Embryonic facial prominence (tissue), 1 donor: ENCODE measurements at regions not wholly inside any gene's neighbourhood (a gene's known extent, or its start where the extent isn't known, plus 50 kb on each side); places are given as distances from the start of the nearest gene placed in this dataset.
"Not testable (repeated sequence)": the region's sequence is repeated elsewhere in the genome, so short reads cannot be mapped to it uniquely, and the experiment has no call there.

ENCODE experiments used
- DNase-seq: peaks from one replicate; pipeline ENCODE4 v3.0.0-alpha.2; 2016; ENCODE audit errors: extremely low spot score

DNA sequence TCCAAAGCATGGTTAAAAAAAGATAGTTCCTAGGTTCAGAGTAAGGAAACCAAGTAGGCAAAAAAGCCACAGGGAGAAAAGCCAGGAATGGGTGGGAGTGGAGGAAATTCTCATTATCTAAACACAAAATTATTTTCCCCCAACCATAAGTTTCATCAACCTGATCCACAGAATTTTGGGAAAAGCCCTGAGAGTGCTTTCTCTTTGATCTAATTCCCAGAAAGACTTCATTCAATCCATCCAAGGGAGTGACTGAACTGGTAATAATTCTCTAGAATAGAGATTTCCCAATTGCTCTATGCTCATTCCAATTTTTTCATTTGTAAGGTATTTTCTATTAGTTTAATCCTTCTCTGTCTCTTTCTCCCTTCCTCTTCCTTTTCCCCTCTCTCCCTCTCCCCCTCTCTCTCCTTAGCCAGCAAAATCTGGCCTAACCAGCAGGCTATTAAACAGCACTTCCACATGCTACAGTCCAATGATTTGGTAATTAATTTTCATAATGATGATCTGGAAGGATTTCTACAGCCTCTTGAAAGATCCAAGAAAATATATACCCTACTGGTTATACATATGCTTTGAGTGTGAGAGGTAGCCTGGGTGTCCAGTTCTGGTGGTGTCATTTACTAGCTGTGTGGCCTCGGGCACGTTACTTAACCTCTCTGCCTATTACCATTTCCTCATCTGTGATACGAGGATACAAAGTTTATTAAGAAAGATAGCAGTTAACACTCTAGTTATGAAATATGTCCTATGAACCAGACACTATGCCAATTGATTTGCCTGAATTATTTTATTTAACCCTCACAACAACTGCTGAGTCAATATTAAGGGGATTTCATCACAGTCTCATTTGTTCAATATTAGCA, 251.5 kb upstream of the RASGEF1B start:
- no peak for DNase-seq

DNA sequence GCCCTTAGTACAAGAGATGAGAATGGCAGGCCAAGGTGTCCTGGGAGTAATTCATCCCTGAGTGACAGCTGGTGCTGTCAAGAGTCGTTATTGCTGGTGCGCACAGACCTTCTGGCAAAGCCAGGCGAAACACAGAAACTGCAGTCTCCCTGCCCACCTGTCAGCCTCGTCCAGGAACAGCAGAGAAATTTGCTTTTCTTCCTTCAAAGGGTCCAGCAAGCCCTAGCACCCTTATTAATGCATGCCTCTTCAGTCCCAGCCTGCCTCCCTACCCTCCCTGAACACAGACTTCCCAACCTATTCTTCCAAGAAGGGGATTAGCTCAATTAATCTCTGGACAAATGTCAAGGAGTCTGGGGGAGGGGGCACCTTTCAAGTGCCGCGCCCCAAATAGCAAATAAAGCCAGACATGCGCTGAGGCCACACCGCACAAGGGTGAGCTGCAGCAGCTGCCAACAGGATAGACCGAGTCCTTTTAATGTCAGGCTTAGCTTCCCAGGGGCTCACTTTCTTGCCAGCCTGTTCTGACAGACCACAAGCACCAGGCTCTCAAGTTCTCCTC, 250.7 kb upstream of the RASGEF1B start:
- DNase-seq: no peak

- DNase-seq: no peak
Measured at GRCh38 chr4:81715757-81716156, 244.1 kb upstream of the RASGEF1B start.

GRCh38 chr4:81715357-81715756, 243.7 kb upstream of the RASGEF1B start:
- not testable (repeated sequence) for DNase-seq

DNA sequence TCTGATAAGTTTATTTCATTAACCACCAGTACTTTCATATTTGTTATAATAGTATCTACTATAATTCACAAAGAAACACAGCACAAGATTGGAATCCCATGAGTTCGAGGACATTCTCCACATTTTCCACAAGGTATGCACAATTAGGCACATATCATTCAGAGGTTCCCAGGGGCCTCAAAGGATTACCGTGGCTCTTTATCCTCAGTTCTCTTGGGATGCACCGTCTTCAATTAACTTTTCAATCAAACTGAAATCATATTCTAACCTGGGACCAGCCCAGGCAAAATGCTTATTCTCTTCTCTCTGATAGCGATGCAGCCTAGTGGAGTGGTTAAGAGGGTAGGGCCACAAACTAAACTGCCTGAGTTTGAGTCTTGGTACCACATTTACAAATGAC, 242.6 kb upstream of the RASGEF1B start:
- DNase-seq: no peak

GRCh38 chr4:81712714-81713113, 241.0 kb upstream of the RASGEF1B start:
- DNase-seq: no peak

DNA sequence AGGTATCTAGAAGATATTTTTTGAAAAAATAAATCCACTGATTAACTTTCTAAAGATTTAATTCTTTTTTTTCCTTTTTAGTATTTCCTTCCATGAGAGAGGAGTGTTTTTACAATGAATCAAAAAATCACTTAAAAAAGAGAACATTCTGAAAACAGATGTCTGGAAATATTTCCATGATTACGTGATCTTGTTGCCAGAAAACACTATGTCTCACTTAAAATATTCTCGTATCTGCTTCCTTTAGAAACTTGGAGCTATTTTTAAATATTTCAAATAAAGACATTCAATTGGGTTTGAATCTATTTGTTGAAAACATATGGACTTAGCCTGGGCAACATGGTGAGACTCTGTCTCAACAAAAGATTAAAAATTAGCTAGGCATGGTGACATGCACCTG, 232.8 kb upstream of the RASGEF1B start:
- DNase-seq: no peak

GRCh38 chr4:81700189-81700588, 228.5 kb upstream of the RASGEF1B start:
- DNase-seq: no peak

DNA sequence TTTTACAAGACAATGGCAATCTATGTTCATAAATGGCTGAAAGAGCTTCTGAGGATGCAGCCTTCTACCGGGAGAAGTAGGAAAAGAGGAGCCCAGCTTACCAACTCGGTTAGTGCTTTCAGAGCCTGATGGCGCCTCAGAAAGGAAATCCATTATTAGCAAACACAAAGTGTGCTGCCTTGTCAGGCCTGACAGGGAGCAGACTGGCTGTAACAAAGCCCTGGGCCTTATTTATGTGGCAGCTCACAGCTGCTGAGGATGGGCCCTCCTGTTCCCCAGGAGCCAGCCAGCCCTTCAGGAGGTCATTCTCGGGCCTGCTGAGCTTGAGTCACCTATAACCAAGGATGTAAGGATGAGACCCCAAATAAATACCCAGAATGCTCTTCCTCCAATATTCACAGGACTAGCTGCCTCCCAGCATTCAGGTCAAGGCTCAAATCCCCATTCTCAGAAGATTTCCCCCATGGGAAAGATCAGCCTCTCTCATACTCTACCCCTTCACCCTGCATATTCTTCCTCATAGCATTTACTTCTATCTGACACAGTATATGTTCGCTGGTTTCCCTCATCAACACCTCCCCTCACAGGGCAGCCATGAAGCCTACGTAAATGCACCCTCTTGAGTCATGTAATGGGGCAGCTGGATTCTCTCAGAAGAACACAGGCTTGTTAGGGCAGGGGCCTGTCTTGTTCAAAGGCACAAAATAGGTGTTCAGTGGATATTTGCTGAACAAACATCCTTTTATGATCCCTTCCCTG, 227.0 kb upstream of the RASGEF1B start:
- DNase-seq: no peak

DNA sequence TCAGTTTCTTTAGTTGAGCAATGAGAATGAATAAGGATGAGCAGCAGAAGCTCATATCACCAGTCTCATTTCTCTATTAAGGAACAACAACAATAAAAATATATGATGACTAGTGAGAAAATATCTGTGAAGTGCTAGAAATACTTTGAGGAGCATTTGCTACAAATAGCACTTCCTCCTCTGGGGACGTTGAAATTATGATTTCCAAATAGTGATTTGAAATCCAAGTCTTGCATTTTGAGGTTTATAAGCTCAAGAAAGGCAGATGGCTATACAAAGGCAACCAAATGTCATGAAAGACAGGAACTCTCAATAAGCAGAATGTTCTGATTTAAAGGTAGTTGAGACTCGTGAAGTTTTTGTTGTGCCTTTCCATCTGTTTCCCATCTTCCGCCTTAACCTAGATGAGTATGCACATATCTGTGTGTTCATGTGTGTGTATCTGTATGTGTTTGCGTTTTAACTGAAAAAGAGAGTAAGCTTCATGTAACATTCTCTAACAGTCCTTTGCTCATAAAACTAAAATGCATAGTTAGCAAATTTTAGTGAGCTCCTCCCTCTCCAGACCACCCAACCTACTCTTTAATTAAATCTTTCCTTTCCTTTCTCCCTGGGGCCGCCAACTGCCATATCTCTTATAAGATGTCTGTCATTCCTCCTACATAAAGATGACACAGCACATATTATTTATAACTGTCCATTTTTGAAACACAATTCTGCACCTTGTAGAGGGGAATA, 222.6 kb upstream of the RASGEF1B start:
- no peak for DNase-seq

GRCh38 chr4:81690871-81691270, 219.2 kb upstream of the RASGEF1B start:
- no peak for DNase-seq

DNA sequence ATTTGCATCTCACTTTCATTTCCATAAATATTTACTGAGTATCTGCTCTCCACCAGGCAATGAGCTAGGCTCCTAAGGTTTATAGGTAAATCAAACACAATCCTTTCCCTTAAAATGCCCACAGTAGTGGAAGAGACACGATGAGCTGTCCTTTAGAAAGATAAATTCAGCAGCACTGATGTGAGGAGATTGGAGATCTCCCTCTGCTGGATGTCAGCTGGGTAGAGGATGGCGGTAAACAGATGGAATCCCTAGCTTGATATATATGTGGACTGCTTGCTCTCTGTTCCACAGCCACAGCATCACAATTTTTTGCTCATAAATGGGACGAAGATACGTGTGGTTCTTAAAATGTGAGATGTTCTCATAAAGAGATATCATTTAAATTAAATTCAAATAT, 216.4 kb upstream of the RASGEF1B start:
- DNase-seq: no peak

DNA sequence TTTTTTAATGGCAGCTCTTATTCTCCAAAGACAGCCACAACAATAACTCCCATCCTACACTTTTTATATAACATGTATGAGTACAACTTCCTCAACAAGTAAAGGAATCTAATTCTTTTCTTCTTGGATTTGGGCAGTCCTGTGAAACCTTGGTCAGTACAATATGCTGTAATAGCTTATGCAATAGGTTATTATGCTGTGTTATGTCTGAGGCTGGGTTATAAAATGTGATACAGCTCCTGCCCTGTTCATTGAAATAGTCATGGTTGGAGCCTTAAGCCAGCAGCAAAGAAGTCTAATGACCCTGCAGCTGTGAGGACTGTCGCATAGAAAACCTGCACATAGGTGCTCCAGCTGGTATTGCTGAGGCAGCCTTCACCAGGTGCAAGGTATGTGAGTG, 215.8 kb upstream of the RASGEF1B start:
- no peak for DNase-seq

- DNase-seq: no peak
Measured at GRCh38 chr4:81685104-81685503, 213.4 kb upstream of the RASGEF1B start.

DNA sequence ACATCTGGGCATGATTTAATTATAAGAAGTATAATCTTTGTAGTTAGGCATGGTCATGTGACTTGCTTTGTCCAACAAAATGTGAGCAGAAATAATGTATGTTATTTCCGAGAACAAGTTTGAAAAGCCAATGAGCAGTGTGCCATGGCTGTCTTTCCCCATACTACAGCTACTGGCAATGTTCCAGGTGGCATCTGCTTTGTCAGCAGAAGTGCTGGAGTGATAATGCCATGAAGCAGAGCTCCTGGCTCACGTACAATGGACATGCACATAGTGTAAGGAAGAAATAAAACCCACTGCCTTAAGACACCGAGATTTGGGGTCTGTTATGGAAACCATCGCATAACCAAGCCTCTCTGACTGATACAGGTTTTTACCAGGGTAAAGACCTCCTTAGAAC, 212.6 kb upstream of the RASGEF1B start:
- DNase-seq: no peak

DNA sequence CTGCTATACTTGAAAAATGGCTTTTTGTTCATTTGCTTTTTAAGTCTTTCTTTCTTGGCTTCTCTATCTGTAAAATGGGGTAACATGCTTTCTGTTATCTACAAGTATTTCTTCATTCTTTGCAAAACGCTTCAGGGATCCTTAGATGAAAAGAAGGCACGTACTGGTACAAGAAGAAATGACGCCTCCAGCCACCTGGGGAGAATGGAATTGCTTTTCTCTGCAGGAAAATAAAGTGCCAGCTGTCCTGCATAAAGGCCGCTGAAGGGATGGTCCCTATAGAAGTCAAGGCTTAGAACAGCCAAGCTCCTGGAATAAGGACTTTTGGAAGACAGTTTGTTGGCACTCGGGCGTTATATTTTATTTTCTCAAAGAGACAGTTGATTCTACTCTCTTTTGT, 210.8 kb upstream of the RASGEF1B start:
- no peak for DNase-seq

GRCh38 chr4:81679315-81679714, 207.6 kb upstream of the RASGEF1B start:
- DNase-seq: no peak

- DNase-seq: no peak
Measured at GRCh38 chr4:81678801-81679200, 207.1 kb upstream of the RASGEF1B start.

- DNase-seq: peak; percentile 72
Measured at GRCh38 chr4:81676537-81676936, 204.8 kb upstream of the RASGEF1B start.

DNA sequence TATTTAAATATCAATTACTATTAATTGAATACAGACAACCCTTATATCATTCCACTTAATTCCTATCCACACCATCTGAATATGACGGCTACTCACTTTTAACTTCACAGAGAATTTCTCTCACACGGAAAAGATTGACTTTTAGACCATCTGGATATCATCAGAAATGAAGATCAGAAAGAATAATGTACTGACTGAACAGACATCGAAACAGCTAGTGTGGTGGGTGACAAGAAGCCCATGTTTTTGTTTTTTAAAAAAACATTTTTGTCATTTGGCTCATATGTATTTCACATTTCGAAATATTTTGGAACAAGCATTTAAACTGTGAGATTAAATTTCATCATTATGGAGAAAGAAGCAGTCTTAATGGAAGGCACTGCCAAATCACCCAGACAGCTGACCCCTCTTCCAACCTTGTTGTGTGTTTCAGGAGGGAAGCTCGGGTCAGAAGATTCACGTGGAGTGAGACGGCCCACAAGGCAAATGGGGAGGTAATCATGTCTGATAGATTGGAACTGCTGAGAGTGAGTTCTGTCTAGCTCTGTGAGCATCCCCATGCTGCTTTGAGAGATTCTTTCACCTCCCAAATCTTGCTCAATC, 204.2 kb upstream of the RASGEF1B start:
- no peak for DNase-seq

DNA sequence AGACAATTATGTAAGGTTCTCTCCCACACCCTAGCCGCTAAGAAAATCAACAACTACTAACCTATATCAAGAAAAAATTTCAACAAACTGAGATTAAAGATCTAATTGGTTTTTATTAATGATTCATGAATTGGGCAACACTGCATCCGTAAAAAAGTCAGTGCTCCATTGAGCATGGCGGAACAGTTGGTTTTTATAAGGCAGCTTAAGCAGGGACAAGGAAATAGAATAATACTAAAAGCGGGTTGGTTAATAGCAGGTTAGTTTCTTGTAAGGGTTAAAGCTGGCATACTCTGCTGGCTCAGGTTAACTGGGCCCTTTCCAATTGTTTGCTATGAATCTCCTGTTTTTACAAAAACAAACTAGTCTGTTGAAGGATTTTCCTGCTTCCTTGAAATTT, 202.3 kb upstream of the RASGEF1B start:
- DNase-seq: no peak

- DNase-seq: not testable (repeated sequence)
Measured at GRCh38 chr4:81668328-81668727, 196.6 kb upstream of the RASGEF1B start.
